ENCODE measurements at regions not wholly inside any gene's neighbourhood (a gene's known extent, or its start where the extent isn't known, plus 50 kb on each side); places are given as distances from the start of the nearest gene placed in this dataset.

- no peak for TF ChIP-seq CTCF (IDR thresholded peaks at IDR 0.05)
- TF ChIP-seq EZH2 (IDR thresholded peaks at IDR 0.05): no peak
- TF ChIP-seq EZH2phosphoT487 (IDR thresholded peaks at IDR 0.05): no peak
These were observed 207.3 kb downstream of the HS3ST3B1 start for GRCh38 chr17:14508156-14508555.
